ENCODE measurements at regions not wholly inside any gene's neighbourhood (a gene's known extent, or its start where the extent isn't known, plus 50 kb on each side); places are given as distances from the start of the nearest gene placed in this dataset.

DNA sequence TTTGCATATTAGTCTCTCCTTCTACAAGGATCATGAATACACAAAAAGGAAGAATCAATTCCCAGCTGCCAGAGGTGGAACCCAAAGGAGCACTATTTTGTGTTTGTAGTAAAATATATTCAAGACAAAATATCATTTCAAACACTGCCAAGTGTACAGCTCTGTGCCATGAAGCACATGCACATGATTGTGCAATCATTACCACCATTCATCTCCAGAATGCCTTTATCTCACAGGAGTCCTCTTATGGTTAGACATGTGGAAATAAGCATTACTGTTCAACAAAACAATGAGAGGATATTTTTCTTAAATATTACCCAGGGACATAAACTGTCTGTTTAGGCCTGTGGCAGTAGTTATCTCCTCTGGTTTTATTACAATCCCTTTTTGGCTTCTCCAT lies 151.4 kb upstream of the PPP1R3A start:
- H3K36me3 ChIP-seq = no peaks in the 10 kb centered on the region
- no peak for ATAC-seq
- H3K27me3 ChIP-seq = no peaks in the 10 kb centered on the region
- intact Hi-C loops (cut with DNase I) = no loop called here
- no peak for TF ChIP-seq POLR2A (IDR thresholded peaks at IDR 0.05)
- TF ChIP-seq, protein P1, sequence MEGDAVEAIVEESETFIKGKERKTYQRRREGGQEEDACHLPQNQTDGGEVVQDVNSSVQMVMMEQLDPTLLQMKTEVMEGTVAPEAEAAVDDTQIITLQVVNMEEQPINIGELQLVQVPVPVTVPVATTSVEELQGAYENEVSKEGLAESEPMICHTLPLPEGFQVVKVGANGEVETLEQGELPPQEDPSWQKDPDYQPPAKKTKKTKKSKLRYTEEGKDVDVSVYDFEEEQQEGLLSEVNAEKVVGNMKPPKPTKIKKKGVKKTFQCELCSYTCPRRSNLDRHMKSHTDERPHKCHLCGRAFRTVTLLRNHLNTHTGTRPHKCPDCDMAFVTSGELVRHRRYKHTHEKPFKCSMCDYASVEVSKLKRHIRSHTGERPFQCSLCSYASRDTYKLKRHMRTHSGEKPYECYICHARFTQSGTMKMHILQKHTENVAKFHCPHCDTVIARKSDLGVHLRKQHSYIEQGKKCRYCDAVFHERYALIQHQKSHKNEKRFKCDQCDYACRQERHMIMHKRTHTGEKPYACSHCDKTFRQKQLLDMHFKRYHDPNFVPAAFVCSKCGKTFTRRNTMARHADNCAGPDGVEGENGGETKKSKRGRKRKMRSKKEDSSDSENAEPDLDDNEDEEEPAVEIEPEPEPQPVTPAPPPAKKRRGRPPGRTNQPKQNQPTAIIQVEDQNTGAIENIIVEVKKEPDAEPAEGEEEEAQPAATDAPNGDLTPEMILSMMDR (IDR thresholded peaks at IDR 0.05) = no peak
- DNase-seq = no peak
- no peaks in the 10 kb centered on the region for H3K4me1 ChIP-seq
- no peak overlapping the region for H3K4me3 ChIP-seq
- no peak overlapping the region for H3K27ac ChIP-seq
- no peaks in the 10 kb centered on the region for H3K9me3 ChIP-seq

DNA sequence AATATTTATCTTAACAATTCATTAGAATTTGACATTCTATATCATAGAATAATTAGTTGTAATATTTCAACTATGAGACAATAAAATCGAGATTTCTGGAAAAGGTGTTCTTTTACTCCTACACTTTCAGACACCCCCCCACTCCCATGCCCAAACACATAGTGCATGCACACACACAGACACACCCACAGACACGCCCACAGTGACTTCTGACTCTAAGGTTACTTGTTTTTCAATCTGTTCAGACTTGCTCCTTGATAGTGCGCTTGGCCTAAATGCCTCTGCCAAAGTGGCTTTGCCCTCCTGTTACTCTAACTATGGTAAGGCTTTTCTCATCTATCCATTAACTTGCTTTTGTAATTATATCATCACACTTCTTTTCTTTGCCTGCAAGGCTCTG lies 144.0 kb upstream of the PPP1R3A start:
- Histone ChIP-seq H3K27ac (no peak overlapping the region), H3K9me3 (no peaks in the 10 kb centered on the region), H3K4me3 (no peak overlapping the region), H3K36me3 (no peaks in the 10 kb centered on the region), H3K4me1 (no peaks in the 10 kb centered on the region), H3K27me3 (no peaks in the 10 kb centered on the region)
- intact Hi-C loops (cut with DNase I) = no loop called here
- DNase-seq = no peak
- no peak for ATAC-seq
- WGBS (ENCODE audit: insufficient coverage, low coverage, low lambda C conversion rate, missing lambda C conversion rate) = 71% methylated on average over 3 of the region's 3 CpGs
- TF ChIP-seq POLR2A (IDR thresholded peaks at IDR 0.05) = no peak
- TF ChIP-seq, protein P1 (IDR thresholded peaks at IDR 0.05) = no peak

DNA sequence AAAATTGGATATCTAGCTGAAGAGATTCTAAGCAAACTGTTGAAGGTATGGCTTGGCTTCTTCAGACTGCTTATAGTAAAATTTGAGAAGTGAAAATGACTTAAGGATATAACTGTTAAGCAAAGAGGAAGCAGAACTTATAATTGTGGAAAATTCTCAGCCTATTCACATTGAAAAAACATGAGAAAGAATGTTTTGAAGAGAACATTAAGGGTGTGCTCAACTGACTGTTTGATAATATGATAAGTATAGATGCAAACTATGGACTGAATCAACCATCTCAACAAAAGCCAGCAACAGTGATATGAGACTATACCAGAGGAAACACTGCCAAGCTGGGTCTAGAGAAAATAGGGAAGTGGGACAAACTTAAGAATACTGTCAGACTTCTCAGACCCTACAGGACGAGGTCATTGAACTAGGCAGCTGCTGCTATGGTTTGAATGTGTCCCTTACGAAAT lies 133.1 kb upstream of the PPP1R3A start:
- no peaks in the 10 kb centered on the region for H3K27me3 ChIP-seq
- H3K4me1 ChIP-seq = no peaks in the 10 kb centered on the region
- TF ChIP-seq, protein P1 (IDR thresholded peaks at IDR 0.05) = no peak
- TF ChIP-seq POLR2A (IDR thresholded peaks at IDR 0.05) = no peak
- no peaks in the 10 kb centered on the region for H3K36me3 ChIP-seq
- intact Hi-C loops (cut with DNase I) = no loop called here
- no peaks in the 10 kb centered on the region for H3K9me3 ChIP-seq
- 44% methylated on average over 1 of the region's 2 CpGs for WGBS (ENCODE audit: insufficient coverage, low coverage, low lambda C conversion rate, missing lambda C conversion rate)
- DNase-seq = no peak
- peak; percentile 33 to 77 (median 45) for ATAC-seq
- no peak overlapping the region for H3K27ac ChIP-seq
- no peak overlapping the region for H3K4me3 ChIP-seq

DNA sequence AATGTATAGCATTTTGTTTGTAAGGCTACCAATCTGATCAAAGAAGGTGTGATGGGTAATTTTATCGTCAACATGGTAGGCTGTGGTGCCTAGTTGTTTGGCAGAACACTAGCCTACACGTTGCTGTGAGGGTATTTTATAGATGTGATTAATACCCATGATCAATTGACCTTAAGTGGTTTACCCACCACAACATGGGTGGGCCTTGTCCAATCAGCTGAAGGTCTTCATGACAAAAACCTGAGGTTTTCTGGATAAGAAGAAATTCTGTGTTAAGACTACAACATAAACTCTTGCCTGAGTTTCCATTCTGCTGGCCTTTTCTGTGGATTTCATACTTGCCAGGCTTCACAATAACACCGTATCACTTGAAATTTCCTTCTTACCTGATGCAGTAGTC lies 131.8 kb upstream of the PPP1R3A start:
- no peak for ATAC-seq
- WGBS (ENCODE audit: insufficient coverage, low coverage, low lambda C conversion rate, missing lambda C conversion rate) = 85% methylated on average over 3 of the region's 3 CpGs

More for the DNA sequence above, 131.8 kb upstream of the PPP1R3A start:
- TF ChIP-seq, protein P1 (IDR thresholded peaks at IDR 0.05) = no peak
- TF ChIP-seq POLR2A (IDR thresholded peaks at IDR 0.05) = no peak
- no peaks in the 10 kb centered on the region for H3K9me3 ChIP-seq
- H3K4me1 ChIP-seq = no peaks in the 10 kb centered on the region
- H3K4me3 ChIP-seq = no peak overlapping the region
- H3K27ac ChIP-seq = no peak overlapping the region
- H3K36me3 ChIP-seq = no peaks in the 10 kb centered on the region
- no peak for DNase-seq
- intact Hi-C loops (cut with DNase I) = no loop called here
- H3K27me3 ChIP-seq = no peaks in the 10 kb centered on the region
